H1 (cell line): ENCODE measurements at regions not wholly inside any gene's neighbourhood (a gene's known extent, or its start where the extent isn't known, plus 50 kb on each side); places are given as distances from the start of the nearest gene placed in this dataset.
A peak's percentile ranks its signal among the peaks of the same experiment; 100 is the strongest.

Experiments
- CTCF ChIA-PET: fragments of 300-600 bp; sonication (Branson Sonifier 250); formaldehyde crosslinking; loops from one replicate; lab custom pipeline; 2021; ENCODE audit not compliant: partially characterized antibody; lab: Charles Lee
- POLR2A ChIA-PET: fragments of 300-600 bp; sonication (Branson Sonifier 250); formaldehyde crosslinking; loops from one replicate; lab custom pipeline; 2021; ENCODE audit warnings: inconsistent platforms; ENCODE audit not compliant: partially characterized antibody; lab: Charles Lee
- DNase-seq, 2 experiments: peaks; one replicate each; pipeline versions ENCODE4 v3.0.0 to v3.0.0-alpha.2; 2010 to 2022; ENCODE audit warnings: low spot score in 2 of 2, low read depth in 1 of 2, mixed read lengths in 1 of 2
- FAIRE-seq: peaks from 2 replicates; lab custom pipeline; 2011; peaks lifted over from hg19 to GRCh38; lab: Jason Lieb, UNC
- H2AFZ ChIP-seq: 2 replicates; pipeline ENCODE4 v1.8.1; 2012; ENCODE audit warnings: low read length, inconsistent platforms
- H2AK5ac ChIP-seq: 2 replicates; pipeline ENCODE4 v1.6.1; 2013; ENCODE audit warnings: low read depth, low read length
- H2BK120ac ChIP-seq: replicated peaks from 2 replicates; pipeline ENCODE3; 2013; ENCODE audit warnings: low read depth, low read length, inconsistent platforms
- H2BK12ac ChIP-seq: 2 replicates; pipeline ENCODE4 v1.6.1; 2013; ENCODE audit warnings: low read depth, low read length
- H2BK15ac ChIP-seq: 2 replicates; pipeline ENCODE4 v1.6.1; 2013; ENCODE audit warnings: low read length
- H2BK20ac ChIP-seq: 2 replicates; pipeline ENCODE4 v1.6.1; 2013; ENCODE audit warnings: low read length
- H2BK5ac ChIP-seq: 2 replicates; pipeline ENCODE4 v1.6.1; 2013; ENCODE audit warnings: low read depth, low read length
- H3K14ac ChIP-seq: 2 replicates; pipeline ENCODE4 v1.6.1; 2013; ENCODE audit warnings: inconsistent platforms; ENCODE audit not compliant: insufficient read length
- H3K18ac ChIP-seq: 2 replicates; pipeline ENCODE4 v1.6.1; 2013; ENCODE audit warnings: low read length; ENCODE audit errors: extremely low read depth
- H3K23ac ChIP-seq: 2 replicates; pipeline ENCODE4 v1.6.1; 2013; ENCODE audit warnings: inconsistent platforms; ENCODE audit not compliant: insufficient read length
- H3K23me2 ChIP-seq: 2 replicates; pipeline ENCODE4 v1.6.1; 2013; ENCODE audit warnings: low read depth, low read length
- H3K27ac ChIP-seq: 2 replicates; pipeline ENCODE4 v1.6.1; 2011; ENCODE audit warnings: low read depth, low read length, inconsistent platforms
- H3K27me3 ChIP-seq, 4 experiments: replicated peaks in 1 of 4; 1 replicate in 1 of 4; 2 replicates in 3 of 4; pipeline versions ENCODE4 v1.6.1 to v1.8.1; 2011 to 2013; ENCODE audit warnings: low read length in 3 of 4, mild to moderate bottlenecking in 3 of 4, inconsistent platforms in 2 of 4, mixed read lengths in 2 of 4, moderate library complexity in 1 of 4; ENCODE audit not compliant: control insufficient read depth in 3 of 4, insufficient read depth in 3 of 4; ENCODE audit errors: extremely low read depth in 1 of 4
- H3K36me3 ChIP-seq, 4 experiments: 2 replicates each; pipeline versions ENCODE4 v1.6.1 to v1.8.1; 2011 to 2013; ENCODE audit warnings: mild to moderate bottlenecking in 4 of 4, low read length in 3 of 4, moderate library complexity in 2 of 4, control low read depth in 1 of 4, inconsistent platforms in 1 of 4; ENCODE audit not compliant: insufficient read depth in 4 of 4, control insufficient read depth in 2 of 4
- H3K4ac ChIP-seq: replicated peaks from 2 replicates; pipeline ENCODE3; 2013; ENCODE audit warnings: low read length, low read depth, mixed read lengths, inconsistent platforms; ENCODE audit not compliant: insufficient read length
- H3K4me1 ChIP-seq, 4 experiments: replicated peaks in 1 of 4; 1 replicate in 1 of 4; 2 replicates in 3 of 4; pipeline versions ENCODE4 v1.6.1 to v1.8.1; 2011 to 2013; ENCODE audit warnings: low read length in 3 of 4, inconsistent platforms in 2 of 4, mixed read lengths in 1 of 4; ENCODE audit not compliant: insufficient read depth in 4 of 4, control insufficient read depth in 3 of 4
- H3K4me2 ChIP-seq, 2 experiments: 2 replicates each; pipeline versions ENCODE4 v1.6.1 to v1.8.1; 2011 to 2013; ENCODE audit warnings: low read depth in 2 of 2, low read length in 2 of 2, control low read depth in 1 of 2, inconsistent platforms in 1 of 2, mild to moderate bottlenecking in 1 of 2; ENCODE audit not compliant: insufficient read depth in 1 of 2
- H3K4me3 ChIP-seq, 4 experiments: fragments of 200-600, 300-600 bp in 1 of 4; sonication (generic), shearing (Covaris generic), sonication (Bioruptor Twin) in 1 of 4; 2 replicates each; pipeline versions ENCODE4 v1.5.1 to v1.8.1; 2011 to 2016; ENCODE audit warnings: low read length in 4 of 4, low read depth in 3 of 4, control low read depth in 2 of 4, inconsistent platforms in 2 of 4, mild to moderate bottlenecking in 2 of 4, mixed read lengths in 1 of 4, moderate library complexity in 1 of 4; ENCODE audit not compliant: insufficient read depth in 2 of 4; ENCODE audit errors: extremely low read depth in 1 of 4
- H3K56ac ChIP-seq: replicated peaks from 2 replicates; pipeline ENCODE3; 2013; ENCODE audit warnings: low read depth, mild to moderate bottlenecking, mixed read lengths, low read length, inconsistent platforms; ENCODE audit not compliant: insufficient read length
- H3K79me1 ChIP-seq: 2 replicates; pipeline ENCODE4 v1.6.1; 2013; ENCODE audit warnings: low read depth, low read length, control low read depth
- H3K79me2 ChIP-seq, 2 experiments: 2 replicates each; pipeline versions ENCODE4 v1.6.1 to v1.8.1; 2012 to 2013; ENCODE audit warnings: low read length in 2 of 2, mild to moderate bottlenecking in 2 of 2, inconsistent platforms in 1 of 2; ENCODE audit not compliant: insufficient read depth in 2 of 2, control insufficient read depth in 1 of 2
- H3K9ac ChIP-seq, 4 experiments: replicated peaks in 1 of 4; 1 replicate in 1 of 4; 2 replicates in 3 of 4; pipeline versions ENCODE4 v1.6.1 to v1.8.1; 2011 to 2013; ENCODE audit warnings: low read depth in 3 of 4, low read length in 3 of 4, control low read depth in 2 of 4, mild to moderate bottlenecking in 2 of 4, moderate library complexity in 2 of 4, inconsistent platforms in 1 of 4; ENCODE audit errors: extremely low read depth in 1 of 4
- H3K9me3 ChIP-seq, 2 experiments: 2 replicates each; pipeline versions ENCODE4 v1.6.1 to v1.8.1; 2012 to 2013; ENCODE audit warnings: mild to moderate bottlenecking in 2 of 2, moderate library complexity in 2 of 2, control low read depth in 1 of 2, inconsistent platforms in 1 of 2, low read depth in 1 of 2, low read length in 1 of 2, mixed read lengths in 1 of 2; ENCODE audit not compliant: insufficient read depth in 2 of 2
- H4K20me1 ChIP-seq, 2 experiments: replicated peaks in 1 of 2; 2 replicates each; pipeline versions ENCODE3 to v1.8.1; 2011 to 2013; ENCODE audit warnings: inconsistent platforms in 2 of 2, low read length in 2 of 2, mild to moderate bottlenecking in 1 of 2; ENCODE audit not compliant: insufficient read depth in 2 of 2, control insufficient read depth in 1 of 2
- H4K5ac ChIP-seq: 2 replicates; pipeline ENCODE4 v1.6.1; 2013; ENCODE audit warnings: low read length, low read depth, mixed read lengths, inconsistent platforms; ENCODE audit not compliant: insufficient read length
- H4K8ac ChIP-seq: 2 replicates; pipeline ENCODE4 v1.8.0; 2013; ENCODE audit warnings: mild to moderate bottlenecking, moderate library complexity, low read length, inconsistent platforms; ENCODE audit not compliant: insufficient read depth; ENCODE audit errors: extremely low read depth
- H4K91ac ChIP-seq: replicated peaks from 2 replicates; pipeline ENCODE3; 2013; ENCODE audit warnings: low read length, mixed read lengths, inconsistent platforms; ENCODE audit not compliant: insufficient read length
- E2F6 ChIP-seq: IDR thresholded peaks from 2 replicates; pipeline ENCODE4 v1.6.1; 2012; ENCODE audit warnings: inconsistent platforms
- EGR1 ChIP-seq: IDR thresholded peaks from 2 replicates; pipeline ENCODE4 v1.6.1; 2011; ENCODE audit warnings: low read depth, low read length, borderline replicate concordance
- JUN ChIP-seq: IDR thresholded peaks from 2 replicates; pipeline ENCODE4 v1.6.1; 2011; ENCODE audit warnings: low read depth, mild to moderate bottlenecking, improper control_type of control experiment, low read length
- POLR2A ChIP-seq, 2 experiments: IDR thresholded peaks; 1 replicate in 1 of 2; 2 replicates in 1 of 2; pipeline ENCODE4 v1.6.1; 2011; ENCODE audit warnings: low read depth in 2 of 2, low read length in 2 of 2, mild to moderate bottlenecking in 2 of 2; ENCODE audit errors: control extremely low read depth in 1 of 2
- RAD21 ChIP-seq, 2 experiments: IDR thresholded peaks in 1 of 2; conservative IDR thresholded peaks in 1 of 2; 2 replicates each; pipeline ENCODE4 v1.6.1; 2011; ENCODE audit warnings: low read depth in 2 of 2, low read length in 2 of 2, improper control_type of control experiment in 1 of 2, inconsistent platforms in 1 of 2, mild to moderate bottlenecking in 1 of 2, moderate library complexity in 1 of 2
- RBBP5 ChIP-seq: IDR thresholded peaks from 2 replicates; pipeline ENCODE4 v1.7.1; 2012; ENCODE audit warnings: low read depth, mild to moderate bottlenecking, inconsistent platforms, low read length, moderate library complexity, borderline replicate concordance
- SP1 ChIP-seq: IDR thresholded peaks from 2 replicates; pipeline ENCODE4 v1.6.1; 2011; ENCODE audit warnings: low read depth, low read length
- SRF ChIP-seq: IDR thresholded peaks from 2 replicates; pipeline ENCODE4 v1.6.1; 2011; ENCODE audit warnings: mild to moderate bottlenecking, low read depth, low read length, moderate library complexity
- SUZ12 ChIP-seq: fragments of 200-600 bp; sonication (generic); IDR thresholded peaks from 2 replicates; pipeline ENCODE4 v1.6.1; 2012; ENCODE audit warnings: mild to moderate bottlenecking, inconsistent platforms, low read length, moderate library complexity, mixed read lengths
- USF2 ChIP-seq: IDR thresholded peaks from 2 replicates; pipeline ENCODE4 v1.6.1; 2011; ENCODE audit warnings: low read length, improper control_type of control experiment
- WGBS, 2 experiments: shearing (Covaris generic) in 1 of 2; methylation state at CpG; one replicate each; pipeline versions ENCODE4 v1.1.6 to v1.1.7; 2013 to 2015; ENCODE audit warnings: low lambda C conversion rate in 2 of 2, mixed read lengths in 2 of 2, inconsistent platforms in 1 of 2, low coverage in 1 of 2, missing lambda C conversion rate in 1 of 2; ENCODE audit not compliant: insufficient replicate concordance in 2 of 2, insufficient coverage in 1 of 2, insufficient read length in 1 of 2; ENCODE audit errors: extremely low coverage in 1 of 2, missing lambda C conversion rate in 1 of 2; 5-methylcytosine and 5-hydroxymethylcytosine counted together

GRCh38 chr5:159772698-159773061 is 143.6 kb upstream of the ADRA1B start:
- peak overlapping the region; percentile 39; the same call in 1 of the 2 replicates for H2BK12ac ChIP-seq
- no peak overlapping the region for H2BK20ac ChIP-seq
- no peak overlapping the region for H2BK120ac ChIP-seq
- no peak overlapping the region for H3K4ac ChIP-seq
- FAIRE-seq (no peak), DNase-seq (no peak)
- no peak overlapping the region for H3K23ac ChIP-seq
- no peak overlapping the region for H3K18ac ChIP-seq
- no peak overlapping the region for H2BK5ac ChIP-seq
- ChIA-PET POLR2A (interaction anchor here (0.5 to 1.4 kb wide), 2 partner anchors 10 to 526 kb away, joined by 3 read pairs; no protein-coding TSS in a partner anchor), CTCF (interaction anchor here (0.5 to 2.6 kb wide), 7 partner anchors 9 to 326 kb away, joined by 3 to 15 read pairs (median 4); no protein-coding TSS in a partner anchor)
- no peak overlapping the region for H2AK5ac ChIP-seq
- H3K14ac ChIP-seq: no peak overlapping the region
- H3K79me2 ChIP-seq: no peaks in the 10 kb centered on the region
- peaks cover 7 to 18% (median 8%) of the 10 kb centered on the region in 4 experiments for H3K4me1 ChIP-seq
- no peak overlapping the region for H4K91ac ChIP-seq
- peak overlapping the region; percentile 57; the same call in 1 of the 2 replicates for H2AFZ ChIP-seq
- H4K8ac ChIP-seq: no peak overlapping the region
- H3K27me3 ChIP-seq: peaks cover 0 to 10% (median 5%) of the 10 kb centered on the region in 4 experiments; a peak in 4 of 7 replicates
- peak overlapping the region; percentile 63 to 71 for H3K4me2 ChIP-seq
- H3K56ac ChIP-seq: peak overlapping the region; percentile 60
- peaks cover 2% of the 10 kb centered on the region; the same call in 1 of the 2 replicates for H3K23me2 ChIP-seq
- H3K9me3 ChIP-seq: no peaks in the 10 kb centered on the region
- no peak overlapping the region for H3K27ac ChIP-seq
- WGBS, 2 experiments: 71% methylated on average over 6 of the region's 6 CpGs; no CpG with 5 or more reads in 1 of the 2 experiments
- peak overlapping the region; percentile 46; the same call in 1 of the 2 replicates for H2BK15ac ChIP-seq
- H4K20me1 ChIP-seq: no peaks in the 10 kb centered on the region
- H3K9ac ChIP-seq: no peak overlapping the region; a peak in 1 of 7 replicates
- H3K4me3 ChIP-seq: peak overlapping the region in 2 of 4 experiments; percentile 14 to 60; a peak in 5 of 8 replicates
- no peak overlapping the region for H4K5ac ChIP-seq
- no peaks in the 10 kb centered on the region for H3K36me3 ChIP-seq
- no peaks in the 10 kb centered on the region for H3K79me1 ChIP-seq
- no peak for TF ChIP-seq SRF
- no peak for TF ChIP-seq RAD21 (IDR thresholded peaks at IDR 0.05 in 1 of 2, conservative IDR thresholded peaks at IDR 0.05 in 1 of 2; ENCODE audit: low read depth in 2 of 2, low read length in 2 of 2)
- TF ChIP-seq SP1: no peak
- no peak for TF ChIP-seq POLR2A (IDR thresholded peaks at IDR 0.05; ENCODE audit: control extremely low read depth in 1 of 2, low read depth in 2 of 2, low read length in 2 of 2)
- TF ChIP-seq E2F6: no peak
- TF ChIP-seq JUN: no peak
- TF ChIP-seq SUZ12: no peak
- no peak for TF ChIP-seq RBBP5
- no peak for TF ChIP-seq USF2
- TF ChIP-seq EGR1: no peak
